Sigmoid colon (tissue), 6 donors: ENCODE measurements at regions not wholly inside any gene's neighbourhood (a gene's known extent, or its start where the extent isn't known, plus 50 kb on each side); places are given as distances from the start of the nearest gene placed in this dataset.

Experiments
- DNase-seq: peaks from one replicate; pipeline ENCODE4 v3.0.0-alpha.2; 2019
- H3K27ac ChIP-seq, 4 donors: fragments of 200-600 bp; sonication (generic); one replicate each; pipeline ENCODE4 v1.5.1; 2016 to 2019; ENCODE audit warnings: mild to moderate bottlenecking in 1 of 4
- H3K27me3 ChIP-seq, 3 donors: fragments of 200-600 bp; sonication (generic); one replicate each; pipeline ENCODE4 v1.5.1; 2019; ENCODE audit warnings: mild to moderate bottlenecking in 1 of 3
- H3K36me3 ChIP-seq, 4 donors: fragments of 200-600 bp; sonication (generic); one replicate each; pipeline ENCODE4 v1.5.1; 2016 to 2019
- H3K4me1 ChIP-seq, 4 donors: fragments of 200-600 bp; sonication (generic); one replicate each; pipeline ENCODE4 v1.5.1; 2017 to 2019
- H3K4me3 ChIP-seq, 4 donors: fragments of 200-600 bp; sonication (generic); one replicate each; pipeline ENCODE4 v1.5.1; 2017 to 2019; ENCODE audit warnings: mild to moderate bottlenecking in 2 of 4, moderate library complexity in 1 of 4
- H3K9me3 ChIP-seq, 4 donors: fragments of 200-600 bp in 3 of 4; sonication (generic) in 3 of 4; one replicate each; pipeline versions ENCODE4 v1.5.1 to v1.6.1; 2013 to 2019
- CTCF ChIP-seq, 4 experiments: fragments of 450-650 bp in 3 of 4; fragments of 200-600 bp in 1 of 4; IDR thresholded peaks; one replicate each; pipeline ENCODE4 v1.5.1; 2016 to 2019; ENCODE audit warnings: antibody characterized with exemption in 4 of 4, mild to moderate bottlenecking in 3 of 4, moderate library complexity in 2 of 4
- EP300 ChIP-seq, 4 donors: sonication (generic); formaldehyde crosslinking; IDR thresholded peaks; one replicate each; pipeline ENCODE4 v1.6.1; 2017; ENCODE audit warnings: antibody characterized with exemption in 4 of 4
- POLR2A ChIP-seq, 2 donors: fragments of 450-650 bp; IDR thresholded peaks; one replicate each; pipeline ENCODE4 v1.6.1; 2016; ENCODE audit warnings: antibody characterized with exemption in 2 of 2, mild to moderate bottlenecking in 2 of 2, moderate library complexity in 2 of 2
- POLR2AphosphoS5 ChIP-seq, 4 donors: sonication (generic); formaldehyde crosslinking; IDR thresholded peaks; one replicate each; pipeline ENCODE4 v1.6.1; 2017; ENCODE audit warnings: antibody characterized with exemption in 4 of 4
- WGBS, 2 donors: extraction: QIAGEN DNeasy Blood & Tissue Kit; methylation state at CpG; one replicate each; pipeline ENCODE4 v1.1.7; 2013; 5-methylcytosine and 5-hydroxymethylcytosine counted together
- intact Hi-C: fragments of 100-400 bp; cut with DNase I; formaldehyde crosslinking; loops from one replicate; pipeline ENCODE4 v1.15.1; 2023
- donor health status: healthy with polysubstance abuse.
- donor health status: healthy.

GRCh38 chr3:181912384-181912783, 200.7 kb downstream of the SOX2 start:
- 76 to 79% methylated on average over 4 of the region's 4 CpGs for WGBS, 2 donors

GRCh38 chr3:181913254-181913653, 201.5 kb downstream of the SOX2 start:
- Histone ChIP-seq H3K4me3 (no peak overlapping the region), H3K9me3 (no peaks in the 10 kb centered on the region), H3K4me1 (no peaks in the 10 kb centered on the region), H3K27me3 (no peaks in the 10 kb centered on the region), H3K36me3 (no peaks in the 10 kb centered on the region), H3K27ac (no peak overlapping the region)
- DNase-seq = no peak
- TF ChIP-seq CTCF (IDR thresholded peaks at IDR 0.05) = no peak
- TF ChIP-seq POLR2A (IDR thresholded peaks at IDR 0.05) = no peak
- no peak for TF ChIP-seq EP300 (IDR thresholded peaks at IDR 0.05)
- TF ChIP-seq POLR2AphosphoS5 (IDR thresholded peaks at IDR 0.05) = no peak
- WGBS, 2 donors = 45 to 69% methylated on average over 2 of the region's 2 CpGs
- intact Hi-C loops = no loop called here

More at GRCh38 chr3:181912384-181912783, 200.7 kb downstream of the SOX2 start:
- Histone ChIP-seq H3K36me3 (no peaks in the 10 kb centered on the region), H3K4me1 (no peaks in the 10 kb centered on the region), H3K4me3 (no peak overlapping the region), H3K9me3 (no peaks in the 10 kb centered on the region), H3K27ac (no peak overlapping the region), H3K27me3 (no peaks in the 10 kb centered on the region)
- intact Hi-C loops = no loop called here
- TF ChIP-seq CTCF (IDR thresholded peaks at IDR 0.05) = no peak
- TF ChIP-seq POLR2AphosphoS5 (IDR thresholded peaks at IDR 0.05) = no peak
- no peak for TF ChIP-seq EP300 (IDR thresholded peaks at IDR 0.05)
- TF ChIP-seq POLR2A (IDR thresholded peaks at IDR 0.05) = no peak
- DNase-seq = no peak

GRCh38 chr3:181915551-181915950, 203.8 kb downstream of the SOX2 start:
- TF ChIP-seq CTCF (IDR thresholded peaks at IDR 0.05) (no peak), POLR2AphosphoS5 (IDR thresholded peaks at IDR 0.05) (no peak), POLR2A (IDR thresholded peaks at IDR 0.05) (no peak), EP300 (IDR thresholded peaks at IDR 0.05) (no peak)
- intact Hi-C loops = no loop called here
- H3K4me3 ChIP-seq = no peak overlapping the region
- no peaks in the 10 kb centered on the region for H3K36me3 ChIP-seq
- H3K4me1 ChIP-seq = no peaks in the 10 kb centered on the region
- DNase-seq = no peak
- no peak overlapping the region for H3K27ac ChIP-seq
- 31 to 61% methylated on average over 6 of the region's 6 CpGs for WGBS, 2 donors
- H3K9me3 ChIP-seq = no peaks in the 10 kb centered on the region
- no peaks in the 10 kb centered on the region for H3K27me3 ChIP-seq

- WGBS, 2 donors = 63 to 72% methylated on average over 3 of the region's 3 CpGs
- TF ChIP-seq EP300 (IDR thresholded peaks at IDR 0.05) (no peak), POLR2AphosphoS5 (IDR thresholded peaks at IDR 0.05) (no peak), POLR2A (IDR thresholded peaks at IDR 0.05) (no peak), CTCF (IDR thresholded peaks at IDR 0.05) (no peak)
- Histone ChIP-seq H3K27ac (no peak overlapping the region), H3K4me1 (no peaks in the 10 kb centered on the region), H3K4me3 (no peak overlapping the region), H3K36me3 (no peaks in the 10 kb centered on the region), H3K27me3 (no peaks in the 10 kb centered on the region), H3K9me3 (no peaks in the 10 kb centered on the region)
- DNase-seq = no peak
- intact Hi-C loops = no loop called here
Measured at GRCh38 chr3:181916013-181916412, 204.3 kb downstream of the SOX2 start.

GRCh38 chr3:181917027-181917426, 205.3 kb downstream of the SOX2 start:
- intact Hi-C loops = no loop called here
- Histone ChIP-seq H3K4me1 (no peaks in the 10 kb centered on the region), H3K9me3 (no peaks in the 10 kb centered on the region), H3K36me3 (no peaks in the 10 kb centered on the region), H3K4me3 (no peak overlapping the region), H3K27ac (no peak overlapping the region), H3K27me3 (no peaks in the 10 kb centered on the region)
- TF ChIP-seq EP300 (IDR thresholded peaks at IDR 0.05) (no peak), POLR2A (IDR thresholded peaks at IDR 0.05) (no peak), CTCF (IDR thresholded peaks at IDR 0.05) (no peak), POLR2AphosphoS5 (IDR thresholded peaks at IDR 0.05) (no peak)
- WGBS, 2 donors = 76% methylated on average over 3 of the region's 3 CpGs
- no peak for DNase-seq
